Ureter (tissue), 1 donor: ENCODE measurements at regions not wholly inside any gene's neighbourhood (a gene's known extent, or its start where the extent isn't known, plus 50 kb on each side); places are given as distances from the start of the nearest gene placed in this dataset.
"Not testable (repeated sequence)": the region's sequence is repeated elsewhere in the genome, so short reads cannot be mapped to it uniquely, and the experiment has no call there.

Experiments
- DNase-seq: peaks from one replicate; pipeline ENCODE4 v3.0.0-alpha.2; 2020; ENCODE audit warnings: low spot score
- donor health status: DM: yes; HTN: yes; CAD: no.

DNA sequence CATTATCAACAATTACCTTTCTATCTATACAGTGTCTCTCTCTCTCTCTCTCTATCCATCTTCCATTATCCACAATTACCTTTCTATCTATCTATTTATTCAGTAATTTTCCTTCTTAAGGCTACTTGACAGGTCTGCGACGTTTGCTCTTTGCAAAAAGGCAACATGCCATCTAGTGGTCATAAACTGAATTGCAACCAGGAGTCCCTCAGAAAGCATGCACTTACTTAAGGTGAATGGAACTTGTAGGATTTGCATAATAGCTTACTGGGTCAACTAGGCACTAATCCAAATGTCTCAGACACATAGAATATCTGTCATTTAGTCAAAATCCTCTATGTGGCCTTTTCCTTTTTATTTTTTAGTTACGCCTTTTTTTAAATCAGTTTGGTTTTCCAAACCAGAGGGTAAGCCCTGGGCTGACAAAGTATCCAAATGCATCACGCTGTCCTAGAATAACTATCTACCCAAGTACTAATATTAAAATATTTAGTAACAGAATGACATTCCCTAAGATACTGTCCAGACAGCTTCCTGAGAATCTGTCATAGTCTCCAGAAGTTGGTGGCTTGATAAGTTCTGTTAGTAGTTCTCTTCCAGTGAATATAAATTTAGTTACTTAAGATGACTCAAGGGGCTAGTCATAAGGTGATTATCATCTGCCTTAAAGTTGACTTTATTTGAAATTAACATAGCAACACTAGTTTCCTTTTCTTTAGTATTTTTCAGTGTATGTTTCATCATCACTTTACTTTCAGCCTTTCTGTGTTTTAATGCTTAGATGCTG lies 208.3 kb downstream of the PPP1R3A start:
- DNase-seq: no peak

DNA sequence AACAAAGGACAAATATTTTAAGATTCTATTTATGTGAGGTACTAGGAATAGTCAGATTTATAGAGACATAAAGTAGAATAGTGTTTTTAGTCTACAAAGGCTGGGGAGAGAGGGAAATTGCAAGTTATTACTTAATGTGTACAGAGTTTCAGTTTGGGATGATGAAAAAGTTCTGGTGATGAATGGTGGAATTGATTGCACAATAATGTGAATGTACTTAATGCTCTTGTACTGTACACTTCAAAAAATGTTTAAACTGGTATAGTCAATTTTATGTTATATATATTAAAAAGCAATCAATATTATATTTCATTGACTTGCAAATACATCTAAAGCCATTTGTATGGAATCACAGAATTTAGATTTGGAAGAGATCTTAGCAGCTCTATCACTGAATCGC lies 213.4 kb downstream of the PPP1R3A start:
- no peak for DNase-seq

DNA sequence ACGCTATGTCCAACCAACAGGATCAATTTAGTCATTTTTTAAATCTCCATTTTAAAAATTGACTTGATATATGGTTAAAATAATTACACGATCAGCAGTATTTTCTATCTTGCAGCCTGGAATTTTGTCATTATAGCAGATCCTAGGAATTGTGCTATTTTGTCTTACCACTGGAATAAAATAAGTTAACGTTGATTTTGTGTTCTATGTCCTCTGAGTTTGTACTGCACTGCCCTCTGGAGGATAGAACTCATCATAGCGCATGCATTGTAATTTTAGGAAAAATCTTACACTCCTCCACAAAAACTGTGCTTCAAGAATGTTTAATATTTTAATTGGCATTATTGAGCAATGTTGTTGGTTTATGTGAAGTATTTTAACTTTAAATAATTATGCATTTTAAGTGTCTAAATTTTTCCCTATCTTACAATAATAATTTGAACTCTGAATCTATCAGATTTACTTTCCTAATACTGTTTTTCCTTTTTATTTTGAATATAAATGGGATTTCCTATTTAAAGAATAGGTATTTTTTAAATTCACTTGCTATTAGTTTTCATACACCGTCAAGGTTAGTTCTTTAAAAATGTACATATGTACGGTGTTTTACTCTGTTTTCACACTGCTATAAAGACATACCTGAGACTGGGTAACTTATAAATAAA lies 220.1 kb downstream of the PPP1R3A start:
- DNase-seq: no peak

DNA sequence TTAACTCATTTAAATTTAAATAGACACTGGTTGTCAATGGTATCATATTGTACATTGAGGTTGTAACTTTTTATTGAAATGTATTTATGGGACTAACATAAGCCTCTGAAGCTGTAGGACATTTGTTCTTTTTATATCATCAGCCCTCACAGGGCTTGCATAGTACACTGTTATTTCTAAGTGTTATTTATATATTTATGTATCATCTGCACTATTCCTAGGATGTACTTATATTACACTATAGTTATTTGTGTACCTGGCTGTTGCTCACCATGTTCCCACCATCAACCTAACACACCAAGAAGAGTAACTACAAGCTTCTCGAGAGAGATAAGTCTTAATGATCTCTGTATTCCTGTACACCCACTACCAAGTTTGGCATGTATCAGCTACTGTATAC lies 224.7 kb downstream of the PPP1R3A start:
- DNase-seq: no peak

DNA sequence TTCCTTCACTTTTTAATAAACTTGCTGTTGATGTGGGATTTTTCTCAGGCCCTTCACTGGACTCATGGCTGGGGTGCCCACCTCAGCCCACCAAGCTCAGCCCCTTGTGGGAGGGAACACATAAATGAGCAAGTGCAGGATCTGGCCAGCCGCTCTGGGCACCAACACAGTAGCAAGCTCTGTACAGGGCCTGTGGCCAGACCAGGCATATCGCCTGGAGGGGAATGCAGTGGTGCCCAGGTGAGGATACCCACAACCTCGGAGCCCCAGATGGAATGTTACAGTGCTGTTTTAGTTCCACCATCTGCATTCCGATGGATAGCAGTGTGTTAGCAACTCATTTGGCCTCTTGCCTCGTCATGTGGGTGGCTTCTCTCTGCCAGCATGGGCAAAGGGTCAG lies 234.6 kb downstream of the PPP1R3A start:
- DNase-seq: no peak

DNA sequence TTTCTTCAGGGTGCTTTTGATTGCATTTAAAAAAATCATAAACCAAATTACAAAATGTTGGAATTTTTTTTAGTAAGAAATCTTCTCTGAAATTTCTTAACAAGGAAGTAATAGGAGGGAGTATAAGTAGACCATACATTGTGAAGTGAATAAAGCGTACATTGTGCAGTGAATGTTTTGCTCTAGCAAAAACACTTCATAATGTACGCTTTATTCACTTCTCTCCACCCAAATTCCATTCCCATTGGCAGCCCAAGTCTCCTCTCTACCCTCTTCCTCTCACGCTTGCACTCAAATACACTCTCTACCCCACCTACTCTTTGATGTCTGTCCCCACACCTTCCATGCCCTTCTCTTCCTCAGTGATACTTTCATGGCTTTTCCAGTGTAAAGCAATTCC lies 241.0 kb downstream of the PPP1R3A start:
- no peak for DNase-seq

DNA sequence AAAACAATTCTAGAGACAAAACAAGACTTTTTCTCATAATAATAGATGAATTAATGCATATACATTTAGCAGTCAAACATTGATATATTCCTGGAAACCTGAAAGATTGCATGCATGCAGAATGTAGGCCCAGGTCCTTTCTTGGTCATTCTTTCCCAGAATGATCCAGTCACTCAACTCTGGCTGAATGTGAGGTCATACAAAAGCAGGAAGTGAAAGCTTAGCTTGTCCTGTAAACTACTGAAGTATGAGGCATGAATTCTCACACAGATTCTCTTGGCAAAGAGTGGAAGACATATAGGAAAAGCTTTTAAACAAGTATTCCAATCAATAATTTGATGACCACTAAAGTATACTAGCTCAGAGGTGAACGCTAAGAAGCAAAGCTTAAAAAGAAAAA lies 253.9 kb downstream of the PPP1R3A start:
- DNase-seq: no peak

DNA sequence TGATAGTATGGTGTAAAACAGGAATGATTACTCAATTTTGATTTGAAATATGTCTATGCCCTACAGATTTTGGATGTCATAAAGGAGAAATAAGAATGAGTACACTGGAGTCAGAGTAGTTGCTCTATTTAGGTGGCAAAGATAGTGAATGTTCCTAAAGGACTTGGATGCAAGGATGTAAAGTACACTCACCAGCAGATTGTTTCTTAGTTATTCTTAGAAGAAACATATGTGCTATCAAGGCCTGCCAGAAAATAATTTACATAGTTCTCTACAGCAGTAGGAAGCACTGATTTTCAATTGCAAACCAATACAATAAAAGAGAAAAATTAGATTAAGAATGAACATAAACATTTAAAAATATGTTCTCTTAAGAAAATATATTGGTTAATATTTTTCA lies 259.4 kb downstream of the PPP1R3A start:
- DNase-seq: no peak

DNA sequence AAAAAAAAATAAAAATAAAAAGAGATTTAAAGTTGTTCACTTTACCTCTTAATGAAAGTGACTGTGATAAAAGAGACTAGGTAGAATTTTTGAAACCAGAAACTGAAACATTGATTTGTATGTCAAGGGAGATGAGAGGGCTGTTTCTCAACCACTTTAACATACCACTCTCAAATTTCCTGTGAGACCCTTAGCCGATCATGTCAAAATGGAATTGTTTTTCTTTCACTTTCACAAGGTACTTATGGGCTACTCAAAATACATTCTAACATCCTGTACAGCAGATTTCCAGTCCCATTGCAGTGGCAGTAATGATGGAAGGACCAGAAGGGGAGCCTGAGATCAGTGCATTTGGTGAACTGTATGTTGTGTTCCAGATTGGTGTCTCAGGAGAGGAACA lies 261.2 kb downstream of the PPP1R3A start:
- no peak for DNase-seq

DNA sequence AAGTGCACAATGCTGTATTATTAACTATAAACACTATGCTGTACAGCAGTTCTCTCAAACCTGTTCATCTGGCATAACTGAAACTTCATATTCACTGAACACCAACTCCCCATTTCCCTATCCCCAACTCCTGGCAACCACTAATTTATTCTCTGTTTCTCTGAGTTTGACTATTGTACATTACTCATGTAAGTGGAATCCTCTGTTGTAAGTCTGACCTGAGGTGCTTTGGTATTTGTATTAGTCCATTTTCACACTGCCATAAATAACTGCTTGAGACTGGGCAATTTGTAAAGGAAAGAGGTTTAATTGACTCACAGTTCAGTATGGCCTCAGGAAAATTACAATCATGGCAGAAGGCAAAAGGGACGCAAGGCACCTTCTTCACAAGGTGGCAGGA lies 266.3 kb downstream of the PPP1R3A start:
- DNase-seq: no peak

DNA sequence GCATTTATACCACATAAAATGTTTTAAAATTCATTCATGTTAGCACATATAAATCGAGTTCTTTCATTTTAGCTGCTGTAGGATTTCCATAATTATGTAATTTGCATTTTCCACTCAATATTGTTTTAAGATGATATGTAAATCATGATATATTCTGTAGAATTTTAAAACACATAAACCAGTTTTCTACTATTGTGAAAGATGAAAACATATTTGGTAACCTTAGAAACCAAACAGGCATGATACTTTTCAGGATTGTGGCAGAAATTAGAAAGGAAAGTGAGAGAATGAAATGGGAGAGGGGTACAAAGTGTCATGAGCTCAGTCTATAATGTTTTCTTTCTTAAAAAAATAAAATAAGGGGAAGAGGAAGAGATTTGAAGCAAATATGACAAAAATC lies 269.3 kb downstream of the PPP1R3A start:
- DNase-seq: no peak

DNA sequence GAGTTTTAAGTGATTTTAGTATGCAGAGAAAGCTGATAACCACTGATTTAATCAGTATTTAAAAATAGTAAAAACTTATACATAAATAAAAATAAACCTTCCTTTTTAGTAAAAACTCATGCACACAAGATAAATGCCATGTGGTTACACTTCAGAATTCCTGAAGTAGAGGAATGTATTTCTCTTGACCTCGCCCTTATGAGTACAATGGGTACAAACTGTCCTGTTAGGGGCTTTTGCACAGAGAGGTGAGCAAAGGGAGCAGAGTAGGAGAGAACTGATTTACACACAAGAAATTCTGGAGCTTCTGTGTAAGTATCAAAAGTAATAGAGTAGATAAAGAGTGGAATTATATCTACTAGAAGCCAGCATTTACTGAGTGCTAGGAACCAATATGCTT lies 279.6 kb downstream of the PPP1R3A start:
- DNase-seq: no peak

DNA sequence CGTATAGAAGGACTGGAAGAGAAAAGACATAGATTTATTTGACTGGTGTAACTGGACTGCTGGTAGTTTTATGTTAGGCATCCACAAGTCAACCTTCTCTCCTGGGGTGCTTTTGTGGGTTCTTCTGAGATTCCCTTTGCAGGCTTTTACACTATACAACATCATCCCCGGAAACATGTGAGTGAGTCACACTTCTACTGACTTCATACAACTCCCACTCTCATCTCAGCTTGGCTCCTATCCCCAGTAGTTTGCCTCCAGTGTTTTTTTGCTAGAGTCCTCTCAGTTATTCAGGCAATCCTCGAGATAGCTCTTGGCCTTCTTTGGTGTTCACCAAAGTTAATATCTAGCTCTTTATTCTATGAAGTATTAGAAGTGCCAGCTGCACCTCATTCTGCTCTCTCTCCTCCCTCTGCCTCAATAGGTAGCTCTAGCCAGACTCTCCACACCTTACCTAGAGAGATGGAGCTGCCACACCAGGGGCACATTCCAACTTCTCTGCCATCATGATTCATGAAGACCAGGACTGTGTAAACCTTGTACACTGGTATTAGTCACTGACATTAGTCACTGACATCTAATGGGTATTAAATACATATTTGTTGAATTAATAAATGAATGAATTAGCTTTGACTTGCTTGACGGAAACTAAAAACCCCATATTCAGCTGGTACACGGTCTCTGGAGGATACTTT lies 281.9 kb downstream of the PPP1R3A start:
- DNase-seq: no peak

DNA sequence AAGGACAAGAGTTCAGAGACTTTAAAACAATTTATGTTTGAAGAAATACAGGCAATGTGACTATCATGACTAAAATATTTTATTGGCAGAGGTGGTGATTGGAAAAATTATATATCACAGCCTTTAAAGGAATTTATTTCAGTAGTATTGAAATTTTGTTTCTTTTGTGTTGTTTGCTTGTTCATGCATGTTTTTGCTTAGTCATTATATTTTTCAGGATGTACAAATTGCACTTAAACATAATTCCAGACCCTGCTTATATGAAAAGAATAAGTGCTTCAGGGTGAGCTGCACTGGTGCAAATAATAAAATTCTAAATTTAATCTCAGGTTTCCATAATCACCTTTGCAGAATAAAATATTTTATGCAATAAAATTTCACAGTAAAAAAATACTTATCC lies 283.3 kb downstream of the PPP1R3A start:
- DNase-seq: no peak

DNA sequence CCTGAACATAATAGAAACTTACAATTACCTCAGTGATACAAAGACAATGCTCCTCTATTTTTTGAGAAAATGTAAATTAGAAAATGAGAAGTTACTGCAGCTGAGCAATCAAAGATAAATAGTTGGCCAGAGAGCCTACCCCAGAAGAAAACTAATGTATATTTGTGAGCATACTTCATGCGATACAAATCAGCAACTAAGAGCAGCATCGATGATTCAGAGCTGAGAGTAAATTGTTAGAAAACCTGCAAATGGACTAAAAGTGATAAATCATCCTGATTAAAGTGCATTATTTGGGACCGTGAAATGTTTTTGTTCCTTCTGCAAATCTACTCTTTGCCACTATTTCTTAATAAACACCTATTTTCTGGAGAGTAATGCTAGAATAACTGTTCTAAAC lies 285.7 kb downstream of the PPP1R3A start:
- DNase-seq: no peak

DNA sequence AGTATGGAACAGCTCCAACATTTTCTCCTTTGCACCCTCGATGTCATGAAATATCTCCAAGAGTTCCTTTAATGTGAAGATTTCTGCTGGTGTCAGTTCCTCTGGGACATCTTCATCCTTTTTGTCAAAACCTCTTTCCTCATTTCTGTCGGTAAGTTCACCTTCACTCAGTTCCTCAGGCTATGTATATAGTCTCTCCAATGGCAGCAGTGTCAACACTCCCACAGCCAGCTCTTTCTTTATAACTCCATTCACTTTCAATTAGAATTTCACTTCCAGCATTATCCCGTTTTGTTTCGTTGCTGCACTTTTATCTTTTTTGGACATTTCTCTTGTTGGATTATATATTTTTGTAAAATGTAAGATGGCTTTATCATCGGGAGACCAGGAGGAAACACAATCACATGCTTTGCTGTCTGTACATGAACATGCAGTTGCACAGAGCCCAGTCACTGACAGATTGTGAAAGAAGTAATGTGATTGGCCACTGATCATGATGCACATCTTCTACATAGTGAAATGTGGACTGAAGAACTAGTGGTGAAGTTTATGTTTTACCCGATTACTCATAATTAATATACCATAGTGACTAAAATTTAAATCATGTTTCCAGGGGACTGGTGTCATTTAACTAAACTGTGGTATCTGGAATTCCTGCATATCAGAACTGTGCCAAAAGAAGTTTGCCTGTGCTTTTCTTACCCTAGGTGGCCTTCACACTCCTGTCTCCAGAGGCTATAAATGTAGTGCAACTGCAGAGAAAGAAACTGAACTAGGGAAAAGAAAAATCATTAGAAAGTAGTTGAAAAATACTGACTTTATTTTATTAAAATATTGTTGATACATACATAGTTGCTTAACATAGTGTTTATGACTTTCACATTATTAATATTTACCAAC lies 289.6 kb downstream of the PPP1R3A start:
- no peak for DNase-seq

DNA sequence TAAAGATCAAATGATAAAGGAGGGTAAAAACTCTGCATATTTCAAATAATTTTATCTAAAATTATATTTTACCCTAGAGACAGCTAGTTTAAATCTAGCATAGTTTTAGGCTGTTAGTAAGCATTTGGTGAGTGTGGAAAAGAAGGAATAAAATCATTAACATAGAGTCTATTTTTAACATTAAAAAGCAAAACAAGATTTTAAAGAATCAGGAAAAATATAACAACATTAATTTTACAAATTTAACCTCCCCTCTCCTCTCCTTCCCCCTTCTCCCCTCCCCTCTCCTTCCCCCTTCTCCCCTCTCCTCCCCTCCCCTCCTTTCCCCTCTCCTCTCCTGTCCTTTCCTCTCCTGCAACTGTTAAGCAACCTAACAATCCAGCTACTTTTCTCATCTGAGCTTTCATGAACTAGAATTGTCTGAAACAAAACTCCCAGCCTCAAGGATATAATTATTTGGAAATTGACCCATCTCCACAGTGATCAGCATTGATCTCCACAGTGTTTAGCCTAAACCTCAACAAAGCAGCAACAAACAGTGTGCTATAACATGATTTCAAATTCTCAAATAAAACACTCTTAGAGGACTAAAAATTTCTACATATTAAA lies 293.2 kb downstream of the PPP1R3A start:
- no peak for DNase-seq

DNA sequence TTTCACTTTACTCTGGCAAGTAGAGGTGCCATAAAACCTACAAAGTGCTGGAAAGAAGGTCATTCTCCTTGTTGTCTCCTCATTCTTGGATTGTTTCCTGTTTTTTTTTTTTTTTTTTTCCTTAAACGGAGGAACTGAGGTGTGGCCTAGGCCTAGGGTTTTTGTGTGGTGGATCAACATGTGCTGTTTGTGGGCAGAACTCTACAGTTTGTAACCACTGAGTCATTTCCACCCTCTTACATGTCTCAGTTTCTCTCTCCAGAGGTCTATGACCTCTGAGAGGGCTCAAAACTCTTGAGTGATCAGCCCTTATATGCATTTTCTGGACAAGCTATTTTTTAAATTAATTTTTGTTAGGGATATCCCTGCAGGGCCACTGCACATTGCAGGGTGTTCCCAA lies 296.0 kb downstream of the PPP1R3A start:
- DNase-seq: no peak

DNA sequence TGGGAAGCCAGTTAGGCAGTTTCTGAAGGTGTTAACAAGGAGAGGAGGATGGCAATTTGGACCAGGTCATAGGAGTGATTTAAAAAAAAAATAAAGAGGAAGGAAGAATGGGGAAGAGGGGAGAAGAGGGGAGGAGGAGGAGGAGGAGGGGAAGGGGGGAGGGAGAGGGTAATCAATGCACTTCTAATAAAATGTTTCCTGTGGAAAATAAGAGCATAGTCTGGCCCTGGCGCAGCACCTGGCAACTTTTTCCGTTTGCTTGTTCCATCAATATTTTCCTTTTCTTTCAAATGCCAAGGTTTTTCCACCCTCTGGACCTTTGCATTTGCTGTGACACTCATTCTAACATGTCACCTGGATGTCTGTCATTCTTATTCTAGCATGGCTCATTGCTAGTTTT lies 308.2 kb downstream of the PPP1R3A start:
- no peak for DNase-seq

DNA sequence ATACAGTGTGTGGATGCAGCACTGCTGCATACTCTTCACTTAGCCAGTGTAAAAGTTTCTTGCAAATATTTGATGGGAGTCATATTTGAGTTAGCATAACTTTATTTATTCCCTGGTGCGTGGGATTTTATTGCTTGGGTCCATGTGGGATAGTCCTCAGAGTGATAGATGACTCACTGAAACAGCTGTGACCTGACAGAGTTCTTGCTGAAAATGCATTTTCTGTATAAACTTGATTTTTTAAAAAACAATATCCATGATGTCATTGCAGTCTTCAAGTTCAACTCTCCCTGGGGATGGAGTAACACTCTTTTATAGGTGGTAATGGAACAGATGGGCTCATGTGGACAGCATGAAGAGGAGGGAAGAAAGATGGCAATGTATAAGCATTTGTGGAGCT lies 310.0 kb downstream of the PPP1R3A start:
- DNase-seq: no peak

DNA sequence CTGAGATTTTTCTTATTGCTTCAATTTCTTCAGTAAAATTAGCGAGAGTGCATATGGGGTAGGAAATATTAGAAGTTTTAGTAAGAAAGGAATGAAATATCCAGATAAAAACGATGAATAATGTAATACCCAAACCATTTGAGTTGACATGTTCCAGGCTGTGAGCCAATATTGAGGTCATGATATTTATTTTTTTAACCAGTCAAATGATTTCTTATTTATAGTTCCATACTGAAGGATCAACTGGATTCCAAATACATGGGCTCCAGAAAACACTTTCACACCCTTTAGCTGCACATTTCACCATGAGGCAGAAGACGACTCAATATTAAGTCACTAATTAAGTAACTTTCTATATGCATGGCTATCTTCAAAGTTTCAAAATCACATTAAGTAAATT lies 312.5 kb downstream of the PPP1R3A start:
- no peak for DNase-seq

DNA sequence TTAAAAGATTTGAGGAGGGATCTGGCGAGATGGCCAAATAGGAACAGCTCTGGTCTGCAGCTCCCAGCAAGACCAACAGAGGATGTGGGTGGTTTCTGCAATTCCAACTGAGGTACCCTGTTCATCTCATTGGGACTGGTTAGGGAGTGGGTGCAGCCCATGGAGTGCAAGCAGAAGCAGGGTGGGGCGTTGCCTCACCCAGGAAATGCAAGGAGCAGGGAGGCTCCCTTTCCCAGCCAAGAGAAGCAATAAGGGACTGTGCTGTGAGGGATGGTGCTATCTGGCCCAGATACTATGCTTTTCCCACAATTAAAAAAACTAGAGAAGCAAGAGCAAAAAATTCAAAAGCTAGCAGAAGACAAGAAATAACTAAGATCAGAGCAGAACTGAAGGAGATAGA lies 318.4 kb downstream of the PPP1R3A start:
- not testable (repeated sequence) for DNase-seq
